Esophagus mucosa (tissue), 1 donor: ENCODE measurements at regions not wholly inside any gene's neighbourhood (a gene's known extent, or its start where the extent isn't known, plus 50 kb on each side); places are given as distances from the start of the nearest gene placed in this dataset.

Experiments used
- ATAC-seq: fragments of 200-7000 bp; cut with Tn5 transposase; one replicate; pipeline ENCODE4 v1.9.1; 2020
- donor health status: DM: yes; HTN: yes; CAD: no.

- no peak for ATAC-seq
These were observed 938.0 kb upstream of the FLRT2 start for GRCh38 chr14:84591827-84592445.

- ATAC-seq, result no peak
These were observed 937.2 kb upstream of the FLRT2 start for GRCh38 chr14:84592770-84593169.

GRCh38 chr14:84610086-84610485 lies 919.9 kb upstream of the FLRT2 start:
- ATAC-seq, result no peak

- no peak for ATAC-seq
These were observed 907.6 kb upstream of the FLRT2 start for GRCh38 chr14:84622357-84622756.

- no peak for ATAC-seq
These were observed 886.5 kb upstream of the FLRT2 start for GRCh38 chr14:84643446-84643845.

GRCh38 chr14:84646786-84647500 lies 883.0 kb upstream of the FLRT2 start:
- ATAC-seq, result no peak

GRCh38 chr14:84655014-84655413 lies 874.9 kb upstream of the FLRT2 start:
- ATAC-seq, result no peak

GRCh38 chr14:84657911-84658310 lies 872.0 kb upstream of the FLRT2 start:
- ATAC-seq, result no peak

- no peak for ATAC-seq
These were observed 859.1 kb upstream of the FLRT2 start for GRCh38 chr14:84670796-84671195.

- ATAC-seq, result no peak
These were observed 858.2 kb upstream of the FLRT2 start for GRCh38 chr14:84671776-84672175.

GRCh38 chr14:84674636-84675035 lies 855.3 kb upstream of the FLRT2 start:
- no peak for ATAC-seq

GRCh38 chr14:84686550-84686949 lies 843.4 kb upstream of the FLRT2 start:
- no peak for ATAC-seq

GRCh38 chr14:84688297-84689025 lies 841.5 kb upstream of the FLRT2 start:
- ATAC-seq, result no peak

- no peak for ATAC-seq
These were observed 835.8 kb upstream of the FLRT2 start for GRCh38 chr14:84694161-84694560.

GRCh38 chr14:84704601-84705000 lies 825.3 kb upstream of the FLRT2 start:
- ATAC-seq, result no peak

GRCh38 chr14:84707830-84708229 lies 822.1 kb upstream of the FLRT2 start:
- ATAC-seq, result no peak

GRCh38 chr14:84708865-84709264 lies 821.1 kb upstream of the FLRT2 start:
- ATAC-seq, result no peak

GRCh38 chr14:84726471-84726870 lies 803.5 kb upstream of the FLRT2 start:
- ATAC-seq, result no peak

GRCh38 chr14:84749191-84749955 lies 780.6 kb upstream of the FLRT2 start:
- ATAC-seq, result no peak

- ATAC-seq, result no peak
These were observed 779.7 kb upstream of the FLRT2 start for GRCh38 chr14:84750284-84750683.

GRCh38 chr14:84750763-84751554 lies 779.0 kb upstream of the FLRT2 start:
- no peak for ATAC-seq

- no peak for ATAC-seq
These were observed 778.2 kb upstream of the FLRT2 start for GRCh38 chr14:84751745-84752144.
